KMS-11 (cell line): ENCODE measurements at regions not wholly inside any gene's neighbourhood (a gene's known extent, or its start where the extent isn't known, plus 50 kb on each side); places are given as distances from the start of the nearest gene placed in this dataset.

Experiments
- H2AFZ ChIP-seq: fragments of 200-600 bp; sonication (generic); 2 replicates; pipeline ENCODE4 v1.6.1; 2016; ENCODE audit warnings: antibody characterized with exemption, mixed run types, low read depth
- H3K27ac ChIP-seq: fragments of 200-600 bp; sonication (generic); 2 replicates; pipeline ENCODE4 v1.6.1; 2016; ENCODE audit warnings: mild to moderate bottlenecking, mixed run types
- H3K27me3 ChIP-seq: fragments of 200-600 bp; sonication (generic); 2 replicates; pipeline ENCODE4 v1.6.1; 2017; ENCODE audit warnings: mild to moderate bottlenecking, low read depth, mixed run types, moderate library complexity; ENCODE audit not compliant: insufficient read depth
- H3K36me3 ChIP-seq: fragments of 200-600 bp; sonication (generic); 2 replicates; pipeline ENCODE4 v1.6.1; 2017; ENCODE audit warnings: mild to moderate bottlenecking, mixed run types; ENCODE audit not compliant: insufficient read depth
- H3K4me1 ChIP-seq: fragments of 200-600 bp; sonication (generic); 2 replicates; pipeline ENCODE4 v1.6.1; 2016; ENCODE audit warnings: mild to moderate bottlenecking, low read depth, mixed run types; ENCODE audit not compliant: poor library complexity, severe bottlenecking
- H3K4me2 ChIP-seq: fragments of 200-600 bp; sonication (generic); 2 replicates; pipeline ENCODE4 v1.7.0; 2016; ENCODE audit warnings: mild to moderate bottlenecking, mixed run types
- H3K4me3 ChIP-seq: fragments of 200-600 bp; sonication (generic); IDR thresholded peaks from 2 replicates; pipeline ENCODE4 v1.6.1; 2017; ENCODE audit warnings: low read depth, low read length, mixed read lengths; ENCODE audit not compliant: insufficient read depth
- H3K79me2 ChIP-seq: fragments of 200-600 bp; sonication (generic); 2 replicates; pipeline ENCODE4 v1.6.1; 2016; ENCODE audit warnings: low read depth, mixed run types; ENCODE audit not compliant: insufficient read depth
- H3K9ac ChIP-seq: fragments of 200-600 bp; sonication (generic); 2 replicates; pipeline ENCODE4 v1.6.1; 2016; ENCODE audit warnings: mild to moderate bottlenecking, mixed run types
- H4K20me1 ChIP-seq: fragments of 200-600 bp; sonication (generic); 2 replicates; pipeline ENCODE4 v1.6.1; 2016; ENCODE audit warnings: mild to moderate bottlenecking, mixed run types; ENCODE audit not compliant: insufficient read depth
- TF ChIP-seq, protein P1 (sequence below): fragments of 200-600 bp; sonication (generic); conservative IDR thresholded peaks from 2 replicates; pipeline ENCODE4 v1.6.1; 2017; ENCODE audit warnings: low read depth, mild to moderate bottlenecking, antibody characterized with exemption, low read length, moderate library complexity, mixed read lengths

- no peaks in the 10 kb centered on the region for H3K79me2 ChIP-seq
- H3K9ac ChIP-seq, result no peak overlapping the region
- no peaks in the 10 kb centered on the region for H4K20me1 ChIP-seq
- no peak overlapping the region for H3K4me3 ChIP-seq
- TF ChIP-seq, protein P1, sequence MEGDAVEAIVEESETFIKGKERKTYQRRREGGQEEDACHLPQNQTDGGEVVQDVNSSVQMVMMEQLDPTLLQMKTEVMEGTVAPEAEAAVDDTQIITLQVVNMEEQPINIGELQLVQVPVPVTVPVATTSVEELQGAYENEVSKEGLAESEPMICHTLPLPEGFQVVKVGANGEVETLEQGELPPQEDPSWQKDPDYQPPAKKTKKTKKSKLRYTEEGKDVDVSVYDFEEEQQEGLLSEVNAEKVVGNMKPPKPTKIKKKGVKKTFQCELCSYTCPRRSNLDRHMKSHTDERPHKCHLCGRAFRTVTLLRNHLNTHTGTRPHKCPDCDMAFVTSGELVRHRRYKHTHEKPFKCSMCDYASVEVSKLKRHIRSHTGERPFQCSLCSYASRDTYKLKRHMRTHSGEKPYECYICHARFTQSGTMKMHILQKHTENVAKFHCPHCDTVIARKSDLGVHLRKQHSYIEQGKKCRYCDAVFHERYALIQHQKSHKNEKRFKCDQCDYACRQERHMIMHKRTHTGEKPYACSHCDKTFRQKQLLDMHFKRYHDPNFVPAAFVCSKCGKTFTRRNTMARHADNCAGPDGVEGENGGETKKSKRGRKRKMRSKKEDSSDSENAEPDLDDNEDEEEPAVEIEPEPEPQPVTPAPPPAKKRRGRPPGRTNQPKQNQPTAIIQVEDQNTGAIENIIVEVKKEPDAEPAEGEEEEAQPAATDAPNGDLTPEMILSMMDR, result no peak
- H3K4me2 ChIP-seq, result no peak overlapping the region
- peaks cover 8% of the 10 kb centered on the region for H3K4me1 ChIP-seq
- H3K36me3 ChIP-seq, result no peaks in the 10 kb centered on the region
- H2AFZ ChIP-seq, result no peak overlapping the region
- no peak overlapping the region for H3K27ac ChIP-seq
- H3K27me3 ChIP-seq, result no peaks in the 10 kb centered on the region
These were observed 55.0 kb upstream of the ARID5B start for GRCh38 chr10:61846370-61847031.

- H3K4me3 ChIP-seq, result no peak overlapping the region
- H3K4me1 ChIP-seq, result peaks cover 8% of the 10 kb centered on the region
- TF ChIP-seq, protein P1, result no peak
- H3K27ac ChIP-seq, result no peak overlapping the region
- H3K27me3 ChIP-seq, result no peaks in the 10 kb centered on the region
- no peak overlapping the region for H3K4me2 ChIP-seq
- H4K20me1 ChIP-seq, result no peaks in the 10 kb centered on the region
- no peak overlapping the region for H2AFZ ChIP-seq
- no peak overlapping the region for H3K9ac ChIP-seq
- no peaks in the 10 kb centered on the region for H3K36me3 ChIP-seq
- H3K79me2 ChIP-seq, result no peaks in the 10 kb centered on the region
These were observed 54.4 kb upstream of the ARID5B start for GRCh38 chr10:61847087-61847486.

DNA sequence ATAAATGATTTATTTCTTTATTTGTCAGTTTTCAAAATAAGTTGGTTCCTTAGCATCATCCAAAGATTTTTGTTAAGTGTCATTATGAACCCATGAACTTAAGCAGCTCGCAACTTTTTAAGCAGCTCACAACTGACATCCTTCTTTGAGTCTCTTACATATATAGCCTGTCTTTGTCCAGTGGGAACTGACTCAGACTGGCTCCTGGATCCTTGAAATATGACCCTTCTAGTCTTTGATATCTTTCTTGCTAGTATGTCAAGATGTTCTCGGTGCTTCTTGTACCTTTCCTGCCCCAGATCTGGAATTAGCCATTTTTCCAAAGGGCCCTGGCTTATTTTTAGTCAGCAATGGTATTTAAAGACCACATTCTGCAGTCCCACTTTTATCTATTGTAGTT, 53.9 kb upstream of the ARID5B start:
- TF ChIP-seq, protein P1, result no peak
- no peak overlapping the region for H2AFZ ChIP-seq
- no peaks in the 10 kb centered on the region for H3K36me3 ChIP-seq
- no peaks in the 10 kb centered on the region for H3K79me2 ChIP-seq
- H3K27ac ChIP-seq, result no peak overlapping the region
- no peaks in the 10 kb centered on the region for H3K27me3 ChIP-seq
- H3K4me1 ChIP-seq, result peaks cover 8% of the 10 kb centered on the region
- no peaks in the 10 kb centered on the region for H4K20me1 ChIP-seq
- H3K9ac ChIP-seq, result no peak overlapping the region
- no peak overlapping the region for H3K4me3 ChIP-seq
- H3K4me2 ChIP-seq, result no peak overlapping the region

DNA sequence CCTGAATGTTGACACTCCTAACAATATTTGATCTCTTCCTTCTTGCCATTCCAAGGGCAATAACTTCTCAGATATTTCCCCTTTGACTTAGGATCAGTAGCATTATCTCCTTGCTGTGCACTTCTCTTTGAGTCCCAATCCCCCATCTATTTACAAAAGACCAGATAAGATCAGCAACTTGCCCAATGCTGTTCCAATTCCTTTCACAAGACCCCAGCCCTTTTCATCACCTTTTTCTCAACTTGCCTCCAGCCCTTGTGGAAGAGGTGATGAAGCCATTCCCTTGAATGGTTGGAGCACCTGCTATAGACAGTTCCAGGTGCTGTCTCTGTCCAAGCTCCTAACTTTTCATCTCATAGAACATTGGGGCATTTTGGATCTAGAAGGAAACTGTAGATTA, 51.1 kb upstream of the ARID5B start:
- Histone ChIP-seq H2AFZ (no peak overlapping the region), H3K36me3 (no peaks in the 10 kb centered on the region), H3K79me2 (no peaks in the 10 kb centered on the region), H3K4me3 (no peak overlapping the region), H3K27me3 (no peaks in the 10 kb centered on the region), H3K4me1 (peaks cover 8% of the 10 kb centered on the region), H3K27ac (no peak overlapping the region), H3K4me2 (no peak overlapping the region), H3K9ac (no peak overlapping the region), H4K20me1 (no peaks in the 10 kb centered on the region)
- TF ChIP-seq, protein P1, result no peak
